GM13977 (cell line): ENCODE measurements at regions not wholly inside any gene's neighbourhood (a gene's known extent, or its start where the extent isn't known, plus 50 kb on each side); places are given as distances from the start of the nearest gene placed in this dataset.

ENCODE experiments used
- DNase-seq: peaks from one replicate; pipeline ENCODE4 v3.0.0; 2012; ENCODE audit warnings: low spot score
- CTCF ChIP-seq: IDR thresholded peaks from 2 replicates; pipeline ENCODE4 v1.5.1; 2012; ENCODE audit warnings: mild to moderate bottlenecking, control low read depth; ENCODE audit not compliant: insufficient read depth; ENCODE audit errors: extremely low read depth, missing control alignments
- in situ Hi-C: fragments of 300-500 bp; cut with MboI; formaldehyde crosslinking; loops from one replicate; pipeline ENCODE4 v1.12.0; 2022; ENCODE audit warnings: low sequenced_read_pairs, low pct_unique_long_range_greater_than_20kb, mixed read lengths, inconsistent platforms; ENCODE audit not compliant: unreplicated experiment

DNA sequence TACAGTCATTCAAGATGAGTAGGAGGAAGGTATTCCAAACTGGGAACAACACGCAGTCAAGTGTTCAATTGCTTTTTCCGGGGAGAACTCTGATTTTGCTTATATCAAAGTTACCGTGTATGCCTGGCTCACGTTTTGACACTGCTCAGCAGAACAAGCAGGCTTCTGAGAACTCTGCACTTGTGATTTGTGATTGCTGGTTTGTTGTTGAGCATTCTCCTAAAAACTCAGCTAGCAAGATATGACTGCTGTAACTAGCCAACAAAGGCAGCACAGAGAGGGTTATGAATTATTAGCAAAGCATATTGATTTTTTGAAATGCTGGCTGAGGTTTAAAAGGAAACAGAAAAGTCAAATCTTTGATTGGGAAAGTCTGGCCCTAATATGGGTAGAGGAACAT lies 151.7 kb downstream of the ZPLD1 start:
- in situ Hi-C loops, result no loop called here
- no peak for DNase-seq
- no peak for TF ChIP-seq CTCF

DNA sequence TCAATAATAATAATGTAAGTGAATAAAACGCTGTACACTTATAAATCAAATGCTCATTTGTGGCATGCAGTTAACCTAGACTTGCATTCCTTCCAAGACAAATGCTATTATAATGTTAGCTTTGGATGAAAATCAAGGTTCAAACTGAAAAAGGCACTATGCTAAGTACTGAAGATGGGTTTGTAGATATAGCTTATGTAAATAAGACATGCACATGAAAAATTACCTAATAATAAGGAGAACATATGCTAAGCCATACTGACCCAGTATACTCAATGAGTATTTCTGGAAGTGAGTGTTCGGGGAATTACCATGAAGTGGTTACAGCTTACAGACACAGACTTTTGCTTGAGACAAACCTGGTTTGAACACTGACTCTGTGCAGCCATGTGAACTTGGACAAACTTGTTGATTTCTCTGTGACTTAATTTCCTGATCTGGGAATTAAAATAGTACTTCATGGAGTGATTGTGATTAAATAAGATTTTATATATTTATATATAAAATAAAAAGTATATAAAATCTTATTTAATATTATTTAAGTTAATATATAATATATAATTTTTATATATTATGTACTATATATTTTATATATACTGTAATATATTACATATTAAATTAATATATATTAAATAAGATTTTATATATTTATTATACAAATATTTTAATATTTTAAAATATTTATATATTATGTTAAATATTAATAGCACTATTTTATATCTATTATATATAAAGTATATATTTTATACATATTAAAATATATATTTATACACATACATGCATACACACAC lies 159.2 kb downstream of the ZPLD1 start:
- in situ Hi-C loops, result no loop called here
- TF ChIP-seq CTCF, result no peak
- no peak for DNase-seq

- in situ Hi-C loops, result no loop called here
- no peak for TF ChIP-seq CTCF
- no peak for DNase-seq
These were observed 160.2 kb downstream of the ZPLD1 start for GRCh38 chr3:102595057-102595456.

DNA sequence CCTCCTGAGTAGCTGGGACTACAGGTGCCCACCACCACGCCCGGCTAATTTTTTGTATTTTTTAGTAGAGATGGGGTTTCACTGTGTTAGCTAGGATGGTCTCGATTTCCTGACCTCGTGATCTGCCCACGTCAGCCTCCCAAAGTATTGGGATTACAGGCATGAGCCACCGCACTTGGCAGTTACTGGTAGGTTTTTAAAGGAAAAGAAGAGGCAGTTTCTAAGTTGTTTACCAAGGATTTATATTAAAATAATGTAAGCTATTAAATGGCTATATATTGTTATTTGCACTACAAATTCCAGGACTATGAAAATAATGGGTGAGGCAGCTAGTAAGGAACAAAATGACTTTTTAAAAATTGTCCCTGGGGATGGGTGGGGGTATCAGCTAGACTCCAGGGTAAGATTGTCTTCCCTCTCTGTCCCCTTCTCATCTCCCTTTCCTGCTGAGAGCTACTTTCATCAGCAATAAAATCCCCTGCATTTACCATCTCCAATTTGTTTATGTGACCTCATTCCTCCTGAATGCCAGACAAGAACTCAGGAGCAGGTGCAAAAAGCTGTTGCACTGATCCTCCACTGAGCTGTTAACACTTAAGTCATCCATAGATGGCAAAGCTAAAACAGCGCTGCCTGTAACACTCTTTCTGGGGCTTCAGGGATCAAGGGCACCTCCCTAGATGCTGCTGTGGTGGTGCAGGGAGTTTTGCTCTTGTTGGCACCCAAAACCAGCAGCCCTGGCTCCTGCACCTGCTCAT lies 165.2 kb downstream of the ZPLD1 start:
- no peak for TF ChIP-seq CTCF
- no peak for DNase-seq
- in situ Hi-C loops, result no loop called here

DNA sequence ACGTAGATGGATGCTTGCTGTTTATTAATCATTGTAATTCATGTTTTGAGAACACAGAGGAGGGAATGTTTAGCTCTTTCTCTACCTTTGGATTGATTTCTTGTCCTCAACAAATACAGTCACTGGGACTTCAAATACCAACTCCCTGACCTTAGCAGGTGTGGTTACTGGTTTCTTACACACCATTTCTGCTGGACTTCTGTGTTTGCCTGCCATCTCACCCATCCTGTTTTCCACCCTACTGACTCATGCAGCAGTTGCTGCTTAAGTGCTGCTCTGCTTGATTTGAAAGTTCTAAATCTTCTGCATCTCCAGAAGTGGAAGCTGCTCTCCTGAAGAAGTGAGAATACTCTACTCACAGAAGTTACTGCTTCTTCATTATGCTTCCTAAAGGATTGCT lies 170.3 kb downstream of the ZPLD1 start:
- in situ Hi-C loops, result no loop called here
- no peak for TF ChIP-seq CTCF

DNA sequence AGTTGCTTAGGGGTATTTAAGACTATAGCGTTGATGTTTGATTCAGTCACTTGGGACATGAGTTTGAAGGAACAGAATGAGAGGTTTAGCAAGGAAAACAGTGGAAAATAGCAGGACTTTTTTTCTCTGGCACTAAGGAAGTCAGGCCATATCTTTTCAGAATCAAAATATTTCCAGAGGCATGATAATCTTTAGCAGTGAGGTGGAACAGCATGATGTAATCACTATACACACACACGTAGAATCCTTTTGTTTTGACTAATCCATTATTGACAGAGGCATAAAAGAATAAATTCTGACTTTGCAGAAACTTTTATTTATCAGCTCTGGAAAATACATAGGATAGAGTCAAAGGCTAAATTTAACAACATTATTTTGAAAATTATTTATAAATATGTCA lies 174.1 kb downstream of the ZPLD1 start:
- no peak for TF ChIP-seq CTCF
- in situ Hi-C loops, result no loop called here
- DNase-seq, result no peak

More for the DNA sequence above, 170.3 kb downstream of the ZPLD1 start:
- no peak for DNase-seq
